Keratinocyte (primary cell): ENCODE measurements at regions not wholly inside any gene's neighbourhood (a gene's known extent, or its start where the extent isn't known, plus 50 kb on each side); places are given as distances from the start of the nearest gene placed in this dataset.
"Not testable (repeated sequence)": the region's sequence is repeated elsewhere in the genome, so short reads cannot be mapped to it uniquely, and the experiment has no call there.

Source experiments
- DNase-seq: peaks from one replicate; pipeline ENCODE4 v3.0.0-alpha.2; 2011; ENCODE audit warnings: low read depth, missing footprints, low spot score
- FAIRE-seq: peaks from 2 replicates; lab custom pipeline; 2011; peaks lifted over from hg19 to GRCh38; lab: Jason Lieb, UNC
- H2AFZ ChIP-seq: 2 replicates; pipeline ENCODE4 v1.6.0; 2012; ENCODE audit warnings: low read length, control low read depth, inconsistent platforms; ENCODE audit not compliant: control insufficient read depth
- H3K27ac ChIP-seq: 2 replicates; pipeline ENCODE4 v1.5.1; 2011; ENCODE audit warnings: low read length; ENCODE audit not compliant: control insufficient read depth, insufficient read depth
- H3K27me3 ChIP-seq: 3 replicates; pipeline ENCODE4 v1.6.0; 2011; ENCODE audit warnings: low read length; ENCODE audit not compliant: control insufficient read depth, insufficient read depth; ENCODE audit errors: extremely low read depth
- H3K36me3 ChIP-seq, 2 experiments: 2 replicates in 1 of 2; 3 replicates in 1 of 2; pipeline ENCODE4 v1.5.1; 2011; ENCODE audit warnings: low read length in 2 of 2, mild to moderate bottlenecking in 1 of 2; ENCODE audit not compliant: control insufficient read depth in 2 of 2, insufficient read depth in 2 of 2; ENCODE audit errors: extremely low read depth in 1 of 2
- H3K4me1 ChIP-seq: 3 replicates; pipeline ENCODE4 v1.5.1; 2011; ENCODE audit warnings: low read length; ENCODE audit not compliant: control insufficient read depth, insufficient read depth; ENCODE audit errors: extremely low read depth
- H3K4me2 ChIP-seq: 3 replicates; pipeline ENCODE4 v1.6.0; 2011; ENCODE audit warnings: low read depth, low read length; ENCODE audit not compliant: control insufficient read depth, insufficient read depth; ENCODE audit errors: extremely low read depth
- H3K4me3 ChIP-seq, 3 experiments: fragments of 200-600 bp in 1 of 3; sonication (generic) in 1 of 3; 2 replicates in 2 of 3; 3 replicates in 1 of 3; pipeline ENCODE4 v1.5.1; 2011 to 2016; ENCODE audit warnings: low read length in 3 of 3, mild to moderate bottlenecking in 3 of 3, control low read depth in 2 of 3, inconsistent platforms in 1 of 3, low read depth in 1 of 3, mixed read lengths in 1 of 3, mixed run types in 1 of 3, moderate library complexity in 1 of 3; ENCODE audit not compliant: control insufficient read depth in 2 of 3, insufficient read depth in 2 of 3; ENCODE audit errors: extremely low read depth in 1 of 3
- H3K79me2 ChIP-seq: 2 replicates; pipeline ENCODE4 v1.6.0; 2012; ENCODE audit warnings: low read length; ENCODE audit not compliant: control insufficient read depth, insufficient read depth
- H3K9ac ChIP-seq: 3 replicates; pipeline ENCODE4 v1.6.0; 2011; ENCODE audit warnings: low read length; ENCODE audit not compliant: control insufficient read depth, insufficient read depth; ENCODE audit errors: extremely low read depth
- H3K9me1 ChIP-seq: 3 replicates; pipeline ENCODE4 v1.6.0; 2011; ENCODE audit warnings: low read length; ENCODE audit not compliant: control insufficient read depth, insufficient read depth; ENCODE audit errors: extremely low read depth
- H3K9me3 ChIP-seq: 2 replicates; pipeline ENCODE4 v1.5.1; 2012; ENCODE audit warnings: low read depth, low read length; ENCODE audit not compliant: control insufficient read depth
- H4K20me1 ChIP-seq: 3 replicates; pipeline ENCODE4 v1.6.0; 2011; ENCODE audit warnings: low read length; ENCODE audit not compliant: control insufficient read depth, insufficient read depth; ENCODE audit errors: extremely low read depth
- dilution Hi-C: fragments of 300-500 bp; cut with MboI; formaldehyde crosslinking; loops from one replicate; pipeline ENCODE4 v1.7.0; 2020; ENCODE audit warnings: low sequenced_read_pairs; ENCODE audit not compliant: extremely low pct_ligation_motif_present

DNA sequence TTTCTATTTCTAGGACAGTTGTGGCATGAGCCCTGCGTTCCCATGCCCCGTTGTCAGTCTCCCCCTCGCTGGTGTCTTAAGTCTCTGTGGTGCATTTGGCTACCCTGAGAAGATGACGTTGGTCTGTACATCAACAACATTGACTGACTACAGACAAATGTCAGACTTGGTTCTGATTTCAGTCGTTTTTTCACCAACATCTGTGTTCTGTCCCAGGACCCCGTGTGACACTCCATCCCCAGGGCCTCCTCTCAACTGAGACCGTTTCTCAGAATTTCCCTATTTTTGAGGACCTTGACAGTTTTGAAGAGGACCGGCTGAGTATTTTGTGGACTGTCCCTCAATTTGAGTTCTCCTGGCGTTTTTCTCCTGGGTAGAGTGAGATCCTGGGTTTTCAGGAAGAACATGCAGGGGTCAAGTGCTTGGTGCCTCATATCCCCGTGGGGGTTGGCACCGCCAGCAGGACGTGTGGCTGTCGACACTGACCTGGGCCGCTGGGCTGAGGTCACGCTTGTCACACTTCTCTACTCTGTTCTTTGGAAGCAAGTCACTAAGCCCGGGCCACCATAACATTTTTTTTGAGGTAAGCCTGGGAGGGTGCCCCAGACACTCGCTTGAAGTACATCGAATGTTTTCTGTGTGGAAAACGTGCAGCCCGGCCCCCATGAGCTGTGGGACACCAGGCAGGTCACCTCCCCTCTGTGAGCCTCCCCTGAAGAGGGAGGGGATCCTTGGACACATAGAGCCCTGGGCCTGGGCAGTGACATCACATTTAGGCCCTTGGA, 114.4 kb upstream of the ZNF469 start:
- H3K9me3 ChIP-seq, dilution Hi-C loops, H3K9me1 ChIP-seq, FAIRE-seq, H3K36me3 ChIP-seq, H4K20me1 ChIP-seq, H3K4me3 ChIP-seq, DNase-seq, H3K79me2 ChIP-seq, H3K9ac ChIP-seq, H2AFZ ChIP-seq, H3K4me2 ChIP-seq, H3K27ac ChIP-seq: not testable (repeated sequence)
- H3K4me1 ChIP-seq = peaks cover 12% of the 10 kb centered on the region
- H3K27me3 ChIP-seq = peaks cover 19% of the 10 kb centered on the region

DNA sequence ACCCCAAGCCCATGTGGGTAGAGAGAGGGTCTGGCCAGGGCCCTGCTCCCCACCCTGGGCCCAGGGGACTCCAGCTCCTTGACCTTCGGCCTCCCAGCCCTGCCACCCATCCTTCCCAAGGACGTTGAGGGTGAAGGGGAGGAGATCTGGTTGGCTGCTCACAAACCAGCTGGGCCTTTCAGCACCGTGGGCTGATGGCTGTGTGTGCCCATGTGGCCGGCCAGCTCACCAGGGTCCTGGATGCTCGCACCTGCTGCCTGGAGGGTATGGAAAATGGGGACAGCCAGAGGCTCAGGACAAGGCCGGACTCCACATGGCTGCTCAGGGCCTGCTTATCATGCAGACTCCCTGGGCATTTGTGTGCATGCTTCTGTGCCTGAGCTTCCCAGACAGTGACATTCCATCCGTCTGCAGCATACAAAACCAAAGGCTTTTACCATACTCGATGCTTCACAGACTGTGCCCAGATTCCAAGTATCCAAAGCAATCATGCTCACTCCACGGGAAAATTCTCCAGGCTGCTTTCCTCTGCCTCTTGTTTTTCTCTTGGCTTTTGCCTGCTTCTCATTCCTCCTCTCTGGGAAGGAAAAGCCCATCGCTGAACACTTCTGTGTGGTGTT, 112.5 kb upstream of the ZNF469 start:
- H3K4me3 ChIP-seq, H3K79me2 ChIP-seq, H3K36me3 ChIP-seq, dilution Hi-C loops, H3K27ac ChIP-seq, DNase-seq, H2AFZ ChIP-seq, H3K9me1 ChIP-seq, H3K4me2 ChIP-seq, H3K9ac ChIP-seq, H3K9me3 ChIP-seq, H3K4me1 ChIP-seq, H4K20me1 ChIP-seq, FAIRE-seq: not testable (repeated sequence)
- H3K27me3 ChIP-seq = peaks cover 19% of the 10 kb centered on the region

DNA sequence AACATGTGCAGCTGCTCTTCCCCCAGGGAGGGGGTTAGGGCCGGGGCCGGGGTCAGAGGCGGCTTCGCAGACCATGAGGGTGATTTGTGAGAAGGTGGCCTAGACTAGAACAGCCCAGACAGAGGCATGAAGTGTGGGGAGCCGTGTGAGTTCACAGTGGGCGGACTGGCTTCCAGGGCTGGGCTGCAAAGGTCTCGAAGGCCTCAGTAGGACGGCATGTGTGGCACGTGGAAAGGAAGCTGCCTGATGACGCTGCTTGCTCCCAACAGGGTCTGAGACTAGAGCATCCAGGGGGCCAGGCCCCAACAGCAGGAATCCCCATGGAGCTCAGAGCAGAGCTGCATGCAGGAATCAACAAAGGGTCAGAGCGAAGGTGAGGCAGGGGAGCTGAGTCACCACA, 111.5 kb upstream of the ZNF469 start:
- H3K79me2 ChIP-seq, H3K27ac ChIP-seq, H3K4me1 ChIP-seq, DNase-seq, H3K4me3 ChIP-seq, FAIRE-seq, dilution Hi-C loops, H3K9ac ChIP-seq, H3K36me3 ChIP-seq, H3K9me1 ChIP-seq, H4K20me1 ChIP-seq, H3K4me2 ChIP-seq, H3K9me3 ChIP-seq, H2AFZ ChIP-seq: not testable (repeated sequence)
- H3K27me3 ChIP-seq = peaks cover 10% of the 10 kb centered on the region

GRCh38 chr16:88271776-88272175, 111.0 kb upstream of the ZNF469 start:
- H3K36me3 ChIP-seq, H3K9ac ChIP-seq, H3K4me3 ChIP-seq, H3K79me2 ChIP-seq, H3K27ac ChIP-seq, FAIRE-seq, H3K9me3 ChIP-seq, DNase-seq, H3K9me1 ChIP-seq, H3K4me2 ChIP-seq, H4K20me1 ChIP-seq, H3K4me1 ChIP-seq, H2AFZ ChIP-seq, H3K27me3 ChIP-seq, dilution Hi-C loops: not testable (repeated sequence)

DNA sequence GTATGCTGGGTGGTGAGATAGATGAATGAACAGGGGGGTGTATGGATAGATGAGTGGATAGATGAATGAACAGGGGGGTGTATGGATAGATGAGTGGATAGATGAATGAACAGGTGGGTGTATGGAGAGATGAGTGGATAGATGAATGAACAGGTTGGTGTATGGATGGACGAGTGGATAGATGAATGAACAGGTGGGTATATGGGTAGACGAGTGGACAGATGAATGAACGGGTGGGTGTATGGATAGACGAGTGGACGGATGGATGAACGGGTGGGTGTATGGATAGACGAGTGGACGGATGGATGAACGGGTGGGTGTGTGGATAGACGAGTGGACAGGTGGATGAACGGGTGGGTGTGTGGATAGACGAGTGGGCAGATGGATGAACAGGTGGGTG, 110.3 kb upstream of the ZNF469 start:
- H3K27me3 ChIP-seq, H3K9me1 ChIP-seq, H2AFZ ChIP-seq, H3K4me2 ChIP-seq, dilution Hi-C loops, H3K4me1 ChIP-seq, FAIRE-seq, H4K20me1 ChIP-seq, DNase-seq, H3K27ac ChIP-seq, H3K9me3 ChIP-seq, H3K4me3 ChIP-seq, H3K9ac ChIP-seq, H3K36me3 ChIP-seq, H3K79me2 ChIP-seq: not testable (repeated sequence)
